ENCODE measurements at regions not wholly inside any gene's neighbourhood (a gene's known extent, or its start where the extent isn't known, plus 50 kb on each side); places are given as distances from the start of the nearest gene placed in this dataset.
"Not testable (repeated sequence)": the region's sequence is repeated elsewhere in the genome, so short reads cannot be mapped to it uniquely, and the experiment has no call there.

DNA sequence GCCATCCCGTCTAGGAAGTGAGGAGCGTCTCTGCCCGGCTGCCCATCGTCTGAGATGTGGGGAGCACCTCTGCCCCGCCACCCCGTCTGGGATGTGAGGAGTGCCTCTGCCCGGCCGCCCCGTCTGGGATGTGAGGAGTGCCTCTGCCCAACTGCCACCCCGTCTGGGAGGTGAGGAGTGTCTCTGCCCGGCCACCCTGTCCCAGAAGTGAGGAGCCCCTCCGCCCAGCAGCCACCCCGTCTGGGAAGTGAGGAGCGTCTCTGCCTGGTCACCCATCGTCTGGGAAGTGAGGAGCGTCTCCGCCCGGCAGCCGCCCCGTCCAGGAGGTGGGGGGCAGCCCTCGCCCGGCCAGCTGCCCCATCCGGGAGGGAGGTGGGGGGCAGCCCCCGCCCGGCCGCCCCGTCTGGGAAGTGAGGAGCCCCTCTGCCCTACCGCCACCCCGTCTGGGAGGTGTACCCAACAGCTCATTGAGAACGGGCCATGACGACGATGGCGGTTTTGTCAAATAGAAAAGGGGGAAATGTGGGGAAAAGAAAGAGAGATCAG is 474.9 kb downstream of the IRS2 start:
- H3K36me3 ChIP-seq (ENCODE audit: control insufficient read depth, insufficient read depth, low read length); H3K9me3 ChIP-seq (ENCODE audit: control insufficient read depth, low read length); H3K4me3 ChIP-seq (ENCODE audit: extremely low read depth, insufficient read depth, low read length, poor library complexity, severe bottlenecking); H3K27ac ChIP-seq (ENCODE audit: low read depth, low read length, severe bottlenecking); H3K4me1 ChIP-seq (ENCODE audit: control insufficient read depth, insufficient read depth, low read length, poor library complexity, severe bottlenecking): not testable (repeated sequence)
- WGBS, 2 experiments (ENCODE audit: insufficient coverage in 2 of 2): 95 to 96% methylated on average over 9 to 14 of the region's 33 CpGs

GRCh38 chr13:109309625-109310363 is 476.6 kb downstream of the IRS2 start:
- no peak overlapping the region for H3K27ac ChIP-seq (ENCODE audit: low read depth, low read length, severe bottlenecking)
- H3K36me3 ChIP-seq (ENCODE audit: control insufficient read depth, insufficient read depth, low read length): no peaks in the 10 kb centered on the region
- WGBS, 2 experiments (ENCODE audit: insufficient coverage in 2 of 2): 89 to 91% methylated on average over 8 to 9 of the region's 12 CpGs
- no peak overlapping the region for H3K4me3 ChIP-seq (ENCODE audit: extremely low read depth, insufficient read depth, low read length, poor library complexity, severe bottlenecking)
- H3K9me3 ChIP-seq (ENCODE audit: control insufficient read depth, low read length): no peaks in the 10 kb centered on the region
- no peaks in the 10 kb centered on the region for H3K4me1 ChIP-seq (ENCODE audit: control insufficient read depth, insufficient read depth, low read length, poor library complexity, severe bottlenecking)

- WGBS, 2 experiments (ENCODE audit: insufficient coverage in 2 of 2): 95 to 96% methylated on average over 6 of the region's 6 CpGs
- Histone ChIP-seq H3K4me3 (ENCODE audit: extremely low read depth, insufficient read depth, low read length, poor library complexity, severe bottlenecking) (no peak overlapping the region), H3K4me1 (ENCODE audit: control insufficient read depth, insufficient read depth, low read length, poor library complexity, severe bottlenecking) (no peaks in the 10 kb centered on the region), H3K27ac (ENCODE audit: low read depth, low read length, severe bottlenecking) (no peak overlapping the region), H3K9me3 (ENCODE audit: control insufficient read depth, low read length) (no peaks in the 10 kb centered on the region), H3K36me3 (ENCODE audit: control insufficient read depth, insufficient read depth, low read length) (no peaks in the 10 kb centered on the region)
Observed at GRCh38 chr13:109307027-109307426, 479.4 kb downstream of the IRS2 start.

- no peaks in the 10 kb centered on the region for H3K9me3 ChIP-seq (ENCODE audit: control insufficient read depth, low read length)
- 87 to 91% methylated on average over 5 of the region's 5 CpGs for WGBS, 2 experiments (ENCODE audit: insufficient coverage in 2 of 2)
- H3K4me3 ChIP-seq (ENCODE audit: extremely low read depth, insufficient read depth, low read length, poor library complexity, severe bottlenecking): no peak overlapping the region
- no peaks in the 10 kb centered on the region for H3K4me1 ChIP-seq (ENCODE audit: control insufficient read depth, insufficient read depth, low read length, poor library complexity, severe bottlenecking)
- H3K36me3 ChIP-seq (ENCODE audit: control insufficient read depth, insufficient read depth, low read length): no peaks in the 10 kb centered on the region
- H3K27ac ChIP-seq (ENCODE audit: low read depth, low read length, severe bottlenecking): no peak overlapping the region
Observed at GRCh38 chr13:109301726-109302125, 484.7 kb downstream of the IRS2 start.

DNA sequence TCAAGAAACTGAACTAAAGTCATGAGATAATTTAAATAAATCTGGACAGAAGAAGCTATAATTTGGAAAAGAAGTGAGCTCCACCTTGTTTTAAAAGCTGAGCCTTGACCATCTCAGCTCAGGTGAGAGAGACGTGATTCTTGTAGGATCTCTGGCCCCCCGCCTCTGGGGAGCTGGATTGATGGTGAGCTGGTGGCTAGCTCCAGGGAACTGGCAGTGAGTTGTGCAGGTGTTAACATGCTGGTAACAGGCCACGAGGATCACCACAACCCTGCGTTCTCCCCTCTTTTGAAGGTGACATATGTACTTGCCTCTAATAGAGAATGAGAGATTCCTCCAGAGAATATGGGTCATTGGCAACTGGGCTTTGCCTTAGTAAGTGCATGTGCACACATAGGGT is 485.1 kb downstream of the IRS2 start:
- no peak overlapping the region for H3K4me3 ChIP-seq (ENCODE audit: extremely low read depth, insufficient read depth, low read length, poor library complexity, severe bottlenecking)
- 96 to 100% methylated on average over 1 to 3 of the region's 4 CpGs for WGBS, 2 experiments (ENCODE audit: insufficient coverage in 2 of 2)
- H3K36me3 ChIP-seq (ENCODE audit: control insufficient read depth, insufficient read depth, low read length): no peaks in the 10 kb centered on the region
- no peak overlapping the region for H3K27ac ChIP-seq (ENCODE audit: low read depth, low read length, severe bottlenecking)
- no peaks in the 10 kb centered on the region for H3K9me3 ChIP-seq (ENCODE audit: control insufficient read depth, low read length)
- no peaks in the 10 kb centered on the region for H3K4me1 ChIP-seq (ENCODE audit: control insufficient read depth, insufficient read depth, low read length, poor library complexity, severe bottlenecking)

DNA sequence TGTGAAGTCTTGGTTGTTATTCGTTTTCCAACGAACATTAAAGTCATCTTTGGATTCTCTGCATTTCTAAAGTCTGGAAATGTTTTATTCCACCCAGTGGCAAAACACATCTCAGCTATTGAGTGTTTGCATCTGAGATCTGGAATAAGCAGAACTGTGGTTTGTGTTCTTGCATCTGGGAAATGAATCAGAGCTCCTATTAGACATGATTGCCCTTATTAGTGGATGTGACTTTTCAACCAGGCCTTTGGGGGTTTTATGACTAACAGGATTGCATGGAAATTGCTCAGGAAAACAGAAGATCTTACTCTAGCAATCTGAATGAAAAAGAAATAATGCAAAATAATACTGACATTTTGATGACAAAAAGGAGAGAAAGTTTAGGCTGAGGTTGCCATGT is 488.8 kb downstream of the IRS2 start:
- Histone ChIP-seq H3K36me3 (ENCODE audit: control insufficient read depth, insufficient read depth, low read length) (no peaks in the 10 kb centered on the region), H3K4me3 (ENCODE audit: extremely low read depth, insufficient read depth, low read length, poor library complexity, severe bottlenecking) (no peak overlapping the region), H3K4me1 (ENCODE audit: control insufficient read depth, insufficient read depth, low read length, poor library complexity, severe bottlenecking) (no peaks in the 10 kb centered on the region), H3K9me3 (ENCODE audit: control insufficient read depth, low read length) (peaks cover 9% of the 10 kb centered on the region), H3K27ac (ENCODE audit: low read depth, low read length, severe bottlenecking) (no peak overlapping the region)
- WGBS, 2 experiments (ENCODE audit: insufficient coverage in 2 of 2): 83 to 93% methylated on average over 2 of the region's 2 CpGs

- H3K4me1 ChIP-seq (ENCODE audit: control insufficient read depth, insufficient read depth, low read length, poor library complexity, severe bottlenecking): peaks cover under 1% of the 10 kb centered on the region
- no peak overlapping the region for H3K27ac ChIP-seq (ENCODE audit: low read depth, low read length, severe bottlenecking)
- H3K36me3 ChIP-seq (ENCODE audit: control insufficient read depth, insufficient read depth, low read length): no peaks in the 10 kb centered on the region
- peaks cover 9% of the 10 kb centered on the region for H3K9me3 ChIP-seq (ENCODE audit: control insufficient read depth, low read length)
- no peak overlapping the region for H3K4me3 ChIP-seq (ENCODE audit: extremely low read depth, insufficient read depth, low read length, poor library complexity, severe bottlenecking)
- 88 to 93% methylated on average over 2 to 3 of the region's 3 CpGs for WGBS, 2 experiments (ENCODE audit: insufficient coverage in 2 of 2)
Observed at GRCh38 chr13:109293166-109293565, 493.2 kb downstream of the IRS2 start.

- Histone ChIP-seq H3K4me3 (ENCODE audit: extremely low read depth, insufficient read depth, low read length, poor library complexity, severe bottlenecking) (no peak overlapping the region), H3K9me3 (ENCODE audit: control insufficient read depth, low read length) (no peaks in the 10 kb centered on the region), H3K27ac (ENCODE audit: low read depth, low read length, severe bottlenecking) (no peak overlapping the region), H3K36me3 (ENCODE audit: control insufficient read depth, insufficient read depth, low read length) (no peaks in the 10 kb centered on the region), H3K4me1 (ENCODE audit: control insufficient read depth, insufficient read depth, low read length, poor library complexity, severe bottlenecking) (peaks cover 3% of the 10 kb centered on the region)
- WGBS, 2 experiments (ENCODE audit: insufficient coverage in 2 of 2): 100% methylated on average over 1 of the region's 6 CpGs; no CpG with 5 or more reads in 1 of the 2 experiments
Observed at GRCh38 chr13:109288151-109288709, 498.2 kb downstream of the IRS2 start.

- H3K36me3 ChIP-seq (ENCODE audit: control insufficient read depth, insufficient read depth, low read length): no peaks in the 10 kb centered on the region
- no peaks in the 10 kb centered on the region for H3K9me3 ChIP-seq (ENCODE audit: control insufficient read depth, low read length)
- no peak overlapping the region for H3K27ac ChIP-seq (ENCODE audit: low read depth, low read length, severe bottlenecking)
- peaks cover 3% of the 10 kb centered on the region for H3K4me1 ChIP-seq (ENCODE audit: control insufficient read depth, insufficient read depth, low read length, poor library complexity, severe bottlenecking)
- H3K4me3 ChIP-seq (ENCODE audit: extremely low read depth, insufficient read depth, low read length, poor library complexity, severe bottlenecking): no peak overlapping the region
Observed at GRCh38 chr13:109287553-109287952, 498.8 kb downstream of the IRS2 start.

DNA sequence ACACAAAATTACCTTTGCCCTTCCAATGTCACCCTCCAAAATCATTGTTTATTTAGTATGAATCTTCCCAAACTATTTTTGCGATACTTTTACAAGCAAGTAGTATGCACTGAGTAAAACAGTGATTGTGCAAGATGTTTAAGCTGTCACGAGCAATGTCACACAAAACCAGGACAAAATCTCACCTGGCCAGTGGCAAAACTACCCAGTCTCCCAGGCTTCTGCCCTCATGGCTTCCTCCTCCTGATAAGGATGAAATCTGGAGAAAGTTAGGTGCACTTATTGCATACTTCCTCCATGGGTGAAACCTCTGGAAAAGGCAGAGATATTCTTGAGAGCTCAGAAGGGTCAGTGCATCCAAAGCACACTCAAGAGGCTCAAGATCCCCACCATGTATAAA is 500.8 kb downstream of the IRS2 start:
- Histone ChIP-seq H3K9me3 (ENCODE audit: control insufficient read depth, low read length) (no peaks in the 10 kb centered on the region), H3K36me3 (ENCODE audit: control insufficient read depth, insufficient read depth, low read length) (no peaks in the 10 kb centered on the region), H3K4me1 (ENCODE audit: control insufficient read depth, insufficient read depth, low read length, poor library complexity, severe bottlenecking) (peaks cover 3% of the 10 kb centered on the region), H3K4me3 (ENCODE audit: extremely low read depth, insufficient read depth, low read length, poor library complexity, severe bottlenecking) (no peak overlapping the region), H3K27ac (ENCODE audit: low read depth, low read length, severe bottlenecking) (no peak overlapping the region)
- no CpG with 5 or more reads among the region's 2 CpGs for WGBS, 2 experiments (ENCODE audit: insufficient coverage in 2 of 2)

All from mesodermal cell (in vitro differentiated cells).